GM19324 (cell line): ENCODE measurements at regions not wholly inside any gene's neighbourhood (a gene's known extent, or its start where the extent isn't known, plus 50 kb on each side); places are given as distances from the start of the nearest gene placed in this dataset.

Experiments used
- ATAC-seq: cut with Tn5 transposase; IDR thresholded peaks from one replicate; pipeline ENCODE4 v1.9.1; 2021; ENCODE audit warnings: mild to moderate bottlenecking, moderate library complexity; ENCODE audit not compliant: unreplicated experiment, low FRiP score

- ATAC-seq: no peak
These were observed 145.7 kb downstream of the NUP35 start for GRCh38 chr2:183269956-183270355.

- ATAC-seq: no peak
These were observed 159.0 kb downstream of the NUP35 start for GRCh38 chr2:183283209-183283608.

GRCh38 chr2:183284606-183285005 is 160.4 kb downstream of the NUP35 start:
- no peak for ATAC-seq

DNA sequence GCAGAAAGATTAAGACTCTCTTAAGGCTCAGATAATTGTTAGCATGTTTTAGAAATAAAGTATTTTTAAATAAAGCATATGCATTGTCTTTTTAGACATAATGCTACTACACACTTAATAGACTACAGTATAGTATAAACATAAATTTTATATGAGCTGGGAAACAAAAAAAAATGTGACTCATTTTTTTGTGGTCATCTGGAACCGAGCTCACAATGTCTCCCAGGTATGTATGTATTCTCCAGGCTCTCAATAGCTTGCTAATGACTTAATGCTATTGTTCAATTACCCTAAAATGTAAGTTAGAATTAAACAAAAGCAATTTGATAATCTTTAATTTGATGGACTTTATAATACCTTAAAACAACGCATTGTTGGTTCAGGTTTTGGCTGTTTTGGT is 167.2 kb downstream of the NUP35 start:
- ATAC-seq: no peak

DNA sequence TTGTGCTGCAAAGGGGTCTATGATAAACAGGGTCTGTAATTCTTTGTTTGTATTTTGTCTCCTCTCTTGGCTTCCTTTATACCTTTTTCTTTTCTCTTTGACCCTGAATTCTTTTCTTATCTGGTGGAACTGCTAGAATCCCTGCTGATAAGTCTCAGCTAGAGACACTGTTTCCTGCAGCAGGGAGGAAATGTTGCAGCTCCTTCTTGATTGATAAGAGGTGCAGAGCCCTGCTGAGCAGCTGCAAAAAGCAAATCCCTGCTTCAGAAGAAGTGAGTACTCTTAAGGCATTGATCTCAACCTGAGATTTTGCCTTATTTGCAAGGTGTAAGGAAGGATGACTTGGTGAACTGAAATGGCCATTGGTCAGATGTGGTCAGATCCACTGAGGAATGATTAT is 167.8 kb downstream of the NUP35 start:
- no peak for ATAC-seq

DNA sequence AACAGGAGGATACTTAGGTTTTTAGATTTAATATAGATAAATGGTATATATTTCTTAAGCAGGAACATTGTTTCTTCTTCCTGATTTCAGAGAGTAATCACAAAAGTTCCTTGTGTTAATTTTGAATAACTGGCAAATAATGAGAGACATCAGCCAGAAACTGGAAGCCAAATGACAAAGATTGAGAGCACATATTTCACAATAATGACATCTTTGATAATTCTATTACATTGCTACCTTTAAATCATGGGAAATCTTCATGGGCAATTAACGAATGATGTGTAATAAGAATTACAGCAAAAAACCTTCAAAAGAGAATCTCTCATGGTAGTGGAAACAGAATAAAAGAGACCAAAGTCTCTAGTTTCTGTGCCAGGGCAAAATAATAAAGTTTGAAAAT is 215.1 kb downstream of the NUP35 start:
- ATAC-seq: no peak

DNA sequence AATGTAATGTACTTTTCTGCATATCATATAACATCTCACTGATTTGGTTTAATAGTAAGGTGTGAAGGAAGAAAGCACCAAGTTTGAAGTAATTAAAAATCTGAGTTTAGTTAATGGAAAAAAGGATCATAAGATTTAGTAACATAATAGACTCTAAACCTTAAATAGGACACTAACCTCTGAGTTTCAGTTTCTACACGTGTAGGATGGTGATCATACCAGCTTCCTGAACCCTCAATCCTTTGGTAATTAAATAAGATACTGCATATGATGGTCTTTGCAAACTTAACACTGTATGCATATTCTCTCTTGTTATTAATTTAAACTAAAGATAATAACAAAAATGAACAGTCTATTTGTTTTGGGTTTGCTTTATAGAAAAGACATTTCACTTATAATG is 216.8 kb downstream of the NUP35 start:
- no peak for ATAC-seq

GRCh38 chr2:183347969-183348368 is 223.7 kb downstream of the NUP35 start:
- ATAC-seq: no peak

DNA sequence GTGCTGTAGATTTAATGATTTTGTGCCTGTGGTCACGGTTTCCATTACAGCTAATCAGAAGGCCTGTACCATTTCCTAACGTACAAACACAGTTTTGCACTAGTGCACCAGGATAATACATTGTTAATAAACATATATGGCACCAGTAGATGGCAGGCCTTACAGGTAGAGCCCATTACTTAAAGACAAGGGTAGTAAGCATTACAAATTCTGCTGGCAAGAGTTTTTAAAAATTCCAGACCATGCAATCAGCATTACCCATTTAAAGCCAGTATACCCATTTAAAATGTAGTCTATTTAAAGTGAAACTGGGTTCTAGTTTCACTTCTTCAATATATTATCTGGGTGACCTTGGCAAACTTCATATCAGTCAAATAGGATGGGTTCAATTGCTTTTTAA is 224.2 kb downstream of the NUP35 start:
- peak; percentile 70 for ATAC-seq

DNA sequence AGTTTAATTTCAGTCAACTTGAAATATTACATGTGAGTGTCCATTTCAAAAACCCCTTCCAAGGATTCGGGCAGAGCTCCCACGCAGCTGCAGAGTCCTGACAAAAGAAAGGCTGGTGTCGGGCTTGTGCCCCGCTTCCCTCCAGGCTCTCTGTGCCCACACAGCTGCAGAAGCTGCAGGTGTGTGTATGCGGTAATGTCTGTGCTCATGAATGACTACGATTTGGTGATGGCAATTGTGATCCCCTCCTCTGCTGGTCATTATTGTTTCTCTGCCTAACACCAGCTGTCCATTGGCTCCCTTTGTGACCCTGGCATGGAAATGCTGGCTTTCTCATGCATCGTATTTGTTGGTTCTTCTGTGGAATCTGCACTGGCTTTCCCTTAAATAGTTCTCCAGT is 224.8 kb downstream of the NUP35 start:
- ATAC-seq: no peak

GRCh38 chr2:183359867-183360266 is 235.6 kb downstream of the NUP35 start:
- ATAC-seq: no peak

DNA sequence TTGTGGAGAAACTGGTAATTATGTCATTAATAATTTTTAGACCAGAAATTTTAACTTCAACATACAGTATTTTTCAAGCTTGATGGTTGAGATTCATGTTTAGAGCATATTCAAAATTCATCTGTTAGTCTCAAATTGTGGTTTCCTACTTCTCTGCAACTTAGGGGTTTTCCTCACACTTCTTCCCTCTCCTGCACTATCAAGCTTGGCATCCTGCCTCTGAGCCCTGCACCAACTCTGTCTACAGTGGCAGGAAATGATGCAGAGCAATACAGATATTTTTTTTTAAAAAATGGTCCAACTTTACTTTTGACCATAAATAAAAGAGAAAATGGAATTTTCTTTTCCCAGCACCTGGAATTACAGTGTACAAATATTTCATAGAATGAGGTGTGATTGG is 247.3 kb downstream of the NUP35 start:
- peak; percentile 63 for ATAC-seq

GRCh38 chr2:183375821-183376220 is 251.6 kb downstream of the NUP35 start:
- no peak for ATAC-seq

DNA sequence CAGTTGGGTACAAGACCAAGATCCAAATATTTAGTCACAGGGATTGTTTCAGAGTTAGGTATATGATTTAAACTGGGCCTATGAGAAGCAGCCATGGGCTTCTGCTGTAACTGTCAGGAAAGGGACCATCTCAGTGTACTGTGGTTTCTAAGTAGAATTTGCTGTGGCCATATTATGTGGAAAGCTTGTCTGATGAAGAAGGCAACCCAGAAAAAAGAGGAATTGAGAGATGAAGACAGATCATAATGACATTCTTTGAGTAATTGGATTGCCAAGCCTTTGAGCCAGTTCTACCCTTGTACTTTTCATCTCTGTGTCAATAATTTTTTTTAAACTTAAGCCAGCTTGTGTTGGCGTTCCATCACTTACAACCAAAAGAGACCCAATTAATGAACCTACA is 259.6 kb downstream of the NUP35 start:
- ATAC-seq: no peak

GRCh38 chr2:183389546-183390080 is 265.4 kb downstream of the NUP35 start:
- ATAC-seq: no peak

DNA sequence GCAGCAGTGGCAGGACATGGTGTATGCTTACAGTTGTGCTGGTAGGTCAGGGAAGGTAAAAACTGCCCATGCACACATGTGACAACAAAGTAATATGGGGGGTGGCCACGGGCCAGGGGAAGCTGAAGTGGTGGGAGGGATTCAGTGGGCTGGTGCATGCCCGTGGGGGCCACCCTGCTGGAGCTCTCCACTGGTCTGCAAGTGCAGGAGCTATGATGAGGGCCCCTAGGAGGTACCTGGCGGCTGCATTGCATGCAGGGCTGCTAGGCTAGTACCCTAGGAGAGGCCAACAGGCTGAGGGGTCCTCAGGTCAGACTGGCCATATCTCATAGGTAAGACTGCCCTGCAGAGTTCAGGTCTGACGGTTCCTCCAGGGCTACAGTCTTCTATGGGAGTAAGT is 265.9 kb downstream of the NUP35 start:
- ATAC-seq: no peak

DNA sequence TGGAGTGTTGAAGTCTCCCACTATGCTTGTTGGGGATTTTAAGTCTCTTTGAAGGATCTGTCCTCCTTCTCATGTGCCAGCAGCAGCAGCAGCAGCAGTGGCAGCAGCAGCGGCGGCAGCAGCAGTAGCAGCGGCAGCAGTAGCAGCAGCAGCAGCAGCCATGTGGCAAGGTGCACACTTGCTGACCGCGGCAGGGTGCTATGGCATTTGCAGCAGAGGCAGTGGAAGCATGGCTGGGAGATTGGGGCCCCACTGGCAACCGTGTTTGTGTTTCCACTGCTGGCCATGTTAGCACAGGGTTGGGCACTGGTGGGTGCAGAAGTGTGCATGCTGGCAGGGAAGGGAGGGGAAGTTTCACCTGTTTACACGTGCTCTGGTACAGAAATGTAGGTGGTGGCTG is 280.1 kb downstream of the NUP35 start:
- ATAC-seq: no peak

DNA sequence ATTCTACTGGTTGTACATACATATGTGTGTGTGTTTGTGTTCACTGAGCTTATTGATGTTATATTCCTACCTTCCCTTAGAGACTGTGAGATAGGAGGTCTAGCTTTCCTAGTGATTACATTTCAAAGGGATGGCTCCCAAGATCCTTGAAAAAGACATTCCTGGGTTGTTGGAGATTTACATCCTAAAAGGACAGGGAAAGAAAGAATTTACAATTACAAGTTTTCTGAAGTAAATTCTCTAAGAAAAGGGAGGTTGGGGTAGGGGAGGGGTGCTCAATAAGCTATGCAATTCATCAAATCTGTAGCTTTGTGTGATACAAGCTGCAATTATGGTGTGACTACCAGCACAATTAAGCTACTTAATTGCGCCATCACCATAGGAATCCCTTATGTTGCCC is 284.3 kb downstream of the NUP35 start:
- ATAC-seq: no peak

DNA sequence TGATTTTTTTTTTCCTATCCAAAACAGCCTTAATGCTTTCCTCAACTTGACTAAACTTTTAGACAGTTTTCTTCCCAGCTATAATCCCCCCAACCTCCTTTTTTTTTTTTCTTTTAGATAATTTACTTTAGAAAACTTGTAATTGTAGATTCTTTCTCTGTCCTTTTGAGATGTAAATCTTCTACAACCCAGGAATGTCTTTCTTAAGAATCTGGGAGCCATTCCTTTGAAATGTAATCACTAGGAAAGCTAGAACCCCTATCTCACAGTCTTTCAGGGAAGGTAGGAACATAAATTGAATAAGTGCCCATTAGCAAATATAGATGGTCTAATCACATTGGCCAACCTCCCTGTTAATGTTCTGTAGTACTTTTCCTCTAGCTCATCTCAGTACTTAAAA is 285.4 kb downstream of the NUP35 start:
- ATAC-seq: no peak

DNA sequence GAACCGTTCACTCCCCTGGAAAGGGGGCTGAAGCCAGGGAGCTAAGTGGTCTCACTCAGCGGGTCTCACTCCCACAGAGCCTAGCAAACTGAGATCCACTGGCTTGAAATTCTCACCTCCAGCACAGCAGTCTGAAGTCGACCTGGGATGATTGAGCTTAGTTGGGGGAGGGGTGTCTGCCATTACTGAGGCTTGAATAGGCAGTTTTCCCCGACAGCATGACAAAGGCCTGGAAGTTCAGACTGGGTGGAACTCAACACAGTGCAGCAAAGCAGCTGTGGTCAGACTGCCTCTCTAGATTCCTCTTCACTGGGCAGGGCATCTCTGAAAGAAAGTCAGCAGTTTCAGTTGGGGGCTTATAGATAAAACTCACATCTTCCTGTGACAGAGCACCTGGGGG is 292.5 kb downstream of the NUP35 start:
- ATAC-seq: no peak

GRCh38 chr2:183426825-183427224 is 302.6 kb downstream of the NUP35 start:
- no peak for ATAC-seq

- ATAC-seq: no peak
These were observed 303.3 kb downstream of the NUP35 start for GRCh38 chr2:183427558-183427957.

DNA sequence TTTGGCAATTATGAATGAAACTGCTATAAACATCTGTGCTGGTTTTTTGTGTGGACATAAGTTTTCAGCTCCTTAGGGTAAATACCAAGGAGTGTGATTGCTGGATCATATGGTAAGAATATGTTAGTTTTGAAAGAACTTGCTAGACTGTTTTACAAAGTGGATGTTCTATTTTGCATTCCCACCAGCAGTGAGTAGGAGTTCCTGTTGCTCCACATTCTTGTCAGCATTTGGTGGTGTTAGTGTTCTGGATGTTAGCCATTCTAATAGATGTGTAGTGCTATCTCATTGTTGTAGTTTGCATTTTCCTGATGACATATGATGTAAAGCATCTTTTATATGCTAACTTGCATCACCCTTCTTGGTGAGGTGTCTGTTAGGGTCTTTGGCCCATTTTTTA is 304.6 kb downstream of the NUP35 start:
- no peak for ATAC-seq
